ENCODE measurements at regions not wholly inside any gene's neighbourhood (a gene's known extent, or its start where the extent isn't known, plus 50 kb on each side); places are given as distances from the start of the nearest gene placed in this dataset.
A peak's percentile ranks its signal among the peaks of the same experiment; 100 is the strongest.

GRCh38 chr6:147063469-147064031 is 140.7 kb upstream of the STXBP5 start:
- H4K20me1 ChIP-seq (ENCODE audit: insufficient read depth, low read length): no peaks in the 10 kb centered on the region
- intact Hi-C loops (cut with micrococcal nuclease; ENCODE audit: unreplicated experiment): loop anchor here (2.0 to 5.0 kb wide), 2 partner anchors 79 to 139 kb away; partner anchors contain the start of gene STXBP5
- H3K9me3 ChIP-seq (ENCODE audit: low read length): no peaks in the 10 kb centered on the region
- H3K36me3 ChIP-seq (replicated peaks in 1 of 2; ENCODE audit: control insufficient read depth in 1 of 2, insufficient read depth in 2 of 2, low read length in 2 of 2): no peaks in the 10 kb centered on the region
- DNase-seq (ENCODE audit: low spot score) (peak; percentile 70), ATAC-seq (peak; percentile 62), FAIRE-seq (no peak)
- no peak overlapping the region for H3K27ac ChIP-seq (ENCODE audit: extremely low read length, insufficient read depth, low read length)
- no peak overlapping the region for H3K4me2 ChIP-seq (ENCODE audit: low read depth, low read length)
- H3K4me1 ChIP-seq (ENCODE audit: insufficient read depth, low read length): peaks cover 40% of the 10 kb centered on the region
- BruUV-seq (replicated peaks): no TSS peak
- H3K9ac ChIP-seq (ENCODE audit: insufficient read depth, low read depth, low read length): no peak overlapping the region
- H2AFZ ChIP-seq (ENCODE audit: low read length): no peak overlapping the region
- no peaks in the 10 kb centered on the region for H3K79me2 ChIP-seq (ENCODE audit: insufficient read depth, low read length)
- CTCF ChIA-PET (ENCODE audit: low intra/inter-chr PET ratio, low total read pairs): no interaction called here
- H3K4me3 ChIP-seq (replicated peaks in 1 of 3; ENCODE audit: insufficient read depth in 1 of 3, low read depth in 2 of 3, low read length in 3 of 3): no peak overlapping the region
- H3K27me3 ChIP-seq (ENCODE audit: control insufficient read depth in 1 of 2, insufficient read depth in 2 of 2, low read length in 2 of 2): no peaks in the 10 kb centered on the region
- POLR2A ChIA-PET: no interaction called here
- 76% methylated on average over 1 of the region's 1 CpG for WGBS (ENCODE audit: low lambda C conversion rate)
- in situ Hi-C loops (cut with HindIII; ENCODE audit: extremely low pct_ligation_motif_present, low pct_unique_long_range_greater_than_20kb): no loop called here
- TF ChIP-seq ARID5B (CRISPR knock-in tag; IDR thresholded peaks at IDR 0.05) (peak; percentile 68), RAD51 (IDR thresholded peaks at IDR 0.05; ENCODE audit: borderline replicate concordance) (no peak), NR2F6 (IDR thresholded peaks at IDR 0.05) (no peak), NR2F6 (CRISPR knock-in tag; IDR thresholded peaks at IDR 0.05) (no peak), PHF8 (CRISPR knock-in tag; IDR thresholded peaks at IDR 0.05) (no peak), AHR (CRISPR knock-in tag; IDR thresholded peaks at IDR 0.05) (no peak), FOSL2 (CRISPR knock-in tag; IDR thresholded peaks at IDR 0.05) (peak; percentile 62; the same call in 1 of the 2 replicates), KLF12 (CRISPR knock-in tag; IDR thresholded peaks at IDR 0.05; ENCODE audit: borderline replicate concordance) (no peak), NR2C2 (CRISPR knock-in tag; IDR thresholded peaks at IDR 0.05; ENCODE audit: borderline replicate concordance) (no peak), TBL1XR1 (IDR thresholded peaks at IDR 0.05; ENCODE audit: borderline replicate concordance, low read length, partially characterized antibody) (peak; percentile 14), SOX13 (IDR thresholded peaks at IDR 0.05) (no peak), SOX13 (CRISPR knock-in tag; conservative IDR thresholded peaks at IDR 0.05 in 1 of 2, IDR thresholded peaks at IDR 0.05 in 1 of 2) (peak in 1 of 2 experiments; percentile 90; a peak in 2 of 4 replicates), HMG20A (CRISPR knock-in tag; IDR thresholded peaks at IDR 0.05; ENCODE audit: borderline replicate concordance) (peak; percentile 49; the same call in 1 of the 2 replicates), ZNF264 (CRISPR knock-in tag; IDR thresholded peaks at IDR 0.05) (no peak), GATAD2A (CRISPR knock-in tag; IDR thresholded peaks at IDR 0.05) (peak; percentile 36; the same call in 1 of the 2 replicates), ZKSCAN1 (IDR thresholded peaks at IDR 0.05; ENCODE audit: low read length) (no peak), SOX5 (CRISPR knock-in tag; IDR thresholded peaks at IDR 0.05; ENCODE audit: borderline replicate concordance) (peak; percentile 85; the same call in 1 of the 2 replicates), ZNF615 (CRISPR knock-in tag; IDR thresholded peaks at IDR 0.05; ENCODE audit: borderline replicate concordance) (no peak), HNF4G (IDR thresholded peaks at IDR 0.05; ENCODE audit: borderline replicate concordance, low read depth, low read length) (no peak), HNF4G (CRISPR knock-in tag; IDR thresholded peaks at IDR 0.05; ENCODE audit: borderline replicate concordance, low read depth) (no peak)
- TF ChIP-seq, protein P1, sequence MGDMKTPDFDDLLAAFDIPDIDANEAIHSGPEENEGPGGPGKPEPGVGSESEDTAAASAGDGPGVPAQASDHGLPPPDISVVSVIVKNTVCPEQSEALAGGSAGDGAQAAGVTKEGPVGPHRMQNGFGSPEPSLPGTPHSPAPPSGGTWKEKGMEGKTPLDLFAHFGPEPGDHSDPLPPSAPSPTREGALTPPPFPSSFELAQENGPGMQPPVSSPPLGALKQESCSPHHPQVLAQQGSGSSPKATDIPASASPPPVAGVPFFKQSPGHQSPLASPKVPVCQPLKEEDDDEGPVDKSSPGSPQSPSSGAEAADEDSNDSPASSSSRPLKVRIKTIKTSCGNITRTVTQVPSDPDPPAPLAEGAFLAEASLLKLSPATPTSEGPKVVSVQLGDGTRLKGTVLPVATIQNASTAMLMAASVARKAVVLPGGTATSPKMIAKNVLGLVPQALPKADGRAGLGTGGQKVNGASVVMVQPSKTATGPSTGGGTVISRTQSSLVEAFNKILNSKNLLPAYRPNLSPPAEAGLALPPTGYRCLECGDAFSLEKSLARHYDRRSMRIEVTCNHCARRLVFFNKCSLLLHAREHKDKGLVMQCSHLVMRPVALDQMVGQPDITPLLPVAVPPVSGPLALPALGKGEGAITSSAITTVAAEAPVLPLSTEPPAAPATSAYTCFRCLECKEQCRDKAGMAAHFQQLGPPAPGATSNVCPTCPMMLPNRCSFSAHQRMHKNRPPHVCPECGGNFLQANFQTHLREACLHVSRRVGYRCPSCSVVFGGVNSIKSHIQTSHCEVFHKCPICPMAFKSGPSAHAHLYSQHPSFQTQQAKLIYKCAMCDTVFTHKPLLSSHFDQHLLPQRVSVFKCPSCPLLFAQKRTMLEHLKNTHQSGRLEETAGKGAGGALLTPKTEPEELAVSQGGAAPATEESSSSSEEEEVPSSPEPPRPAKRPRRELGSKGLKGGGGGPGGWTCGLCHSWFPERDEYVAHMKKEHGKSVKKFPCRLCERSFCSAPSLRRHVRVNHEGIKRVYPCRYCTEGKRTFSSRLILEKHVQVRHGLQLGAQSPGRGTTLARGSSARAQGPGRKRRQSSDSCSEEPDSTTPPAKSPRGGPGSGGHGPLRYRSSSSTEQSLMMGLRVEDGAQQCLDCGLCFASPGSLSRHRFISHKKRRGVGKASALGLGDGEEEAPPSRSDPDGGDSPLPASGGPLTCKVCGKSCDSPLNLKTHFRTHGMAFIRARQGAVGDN (CRISPR knock-in tag; IDR thresholded peaks at IDR 0.05): no peak
